Amygdala (tissue), 56 donors: ENCODE measurements at regions not wholly inside any gene's neighbourhood (a gene's known extent, or its start where the extent isn't known, plus 50 kb on each side); places are given as distances from the start of the nearest gene placed in this dataset.

Experiments used
- DNase-seq, 56 donors: peaks; one replicate each; lab custom pipeline; 2025; lab: John Stamatoyannopoulos, UW

GRCh38 chr1:113255038-113255719 lies 135.1 kb upstream of the MAGI3 start:
- no peak for DNase-seq

DNA sequence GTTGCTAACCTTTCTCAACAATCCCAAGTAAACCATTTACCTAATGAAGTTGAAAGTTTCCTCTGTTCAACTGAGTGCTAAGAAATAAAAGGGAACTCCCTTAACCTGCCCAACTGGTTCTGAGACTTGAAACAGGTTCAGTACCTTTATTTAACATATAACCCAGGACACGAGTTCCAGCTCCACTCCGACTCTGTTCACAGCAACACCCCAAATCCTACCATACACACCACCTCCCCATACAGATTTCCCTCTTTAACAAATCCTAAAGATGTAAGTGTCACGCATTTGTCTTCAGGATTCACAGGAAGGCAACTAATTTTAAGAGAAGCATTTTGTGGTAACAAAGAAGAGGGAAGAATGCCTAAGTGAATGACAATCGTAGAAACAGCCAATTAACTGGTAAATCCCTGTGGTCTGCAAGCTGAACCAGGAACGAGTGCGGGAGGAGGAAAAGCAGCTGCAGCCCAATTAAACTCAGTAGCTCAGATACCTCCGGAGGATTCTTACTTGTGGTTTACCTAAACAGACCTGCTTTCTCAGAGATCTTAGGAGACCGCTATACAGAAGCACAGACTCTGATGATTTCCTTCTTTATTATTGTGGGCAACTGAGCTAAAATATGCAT lies 134.5 kb upstream of the MAGI3 start:
- DNase-seq: no peak

- no peak for DNase-seq
These were observed 134.0 kb upstream of the MAGI3 start for GRCh38 chr1:113256348-113256729.

- DNase-seq: no peak
These were observed 130.3 kb upstream of the MAGI3 start for GRCh38 chr1:113259988-113260387.

DNA sequence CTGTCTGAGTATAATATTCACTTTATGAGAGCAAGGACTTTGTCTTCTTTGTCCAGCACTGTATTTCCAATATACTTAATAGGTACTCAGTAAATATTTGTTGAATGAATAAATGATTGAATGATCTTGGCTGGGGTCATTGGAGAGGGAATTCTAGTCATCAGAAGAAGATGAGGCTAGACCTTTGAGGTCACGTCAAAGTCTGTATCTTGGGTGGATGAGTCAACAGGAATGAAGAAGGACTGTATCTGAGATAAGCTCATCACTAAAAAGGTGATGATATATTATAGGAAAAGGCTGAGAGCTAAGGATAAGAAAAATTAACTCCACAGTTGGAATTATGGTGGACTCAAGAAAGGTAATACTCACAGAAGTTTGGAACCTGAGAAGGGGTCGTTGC lies 125.1 kb upstream of the MAGI3 start:
- no peak for DNase-seq

- DNase-seq: no peak
These were observed 123.5 kb upstream of the MAGI3 start for GRCh38 chr1:113266788-113267187.

GRCh38 chr1:113269168-113269963 lies 120.9 kb upstream of the MAGI3 start:
- no peak for DNase-seq

DNA sequence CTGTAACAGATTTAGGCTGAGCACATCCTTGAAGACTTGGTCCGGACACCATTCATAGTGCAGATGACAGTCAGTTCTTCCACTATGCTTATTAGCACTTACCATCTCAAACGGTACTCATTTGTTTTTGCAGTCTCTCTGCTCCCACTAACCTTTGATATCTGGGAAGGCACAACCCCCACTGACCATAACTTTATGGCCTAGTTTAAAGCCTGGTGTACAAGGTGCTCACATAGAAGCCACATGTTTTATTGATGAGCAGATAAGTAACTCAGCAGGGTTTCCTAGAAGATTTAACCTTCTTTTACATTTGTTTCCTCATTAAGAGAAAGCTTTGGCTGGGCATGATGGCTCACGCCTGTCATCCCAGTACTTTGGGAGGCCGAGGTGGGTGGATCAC lies 119.3 kb upstream of the MAGI3 start:
- no peak for DNase-seq

GRCh38 chr1:113275083-113275482 lies 115.2 kb upstream of the MAGI3 start:
- no peak for DNase-seq

DNA sequence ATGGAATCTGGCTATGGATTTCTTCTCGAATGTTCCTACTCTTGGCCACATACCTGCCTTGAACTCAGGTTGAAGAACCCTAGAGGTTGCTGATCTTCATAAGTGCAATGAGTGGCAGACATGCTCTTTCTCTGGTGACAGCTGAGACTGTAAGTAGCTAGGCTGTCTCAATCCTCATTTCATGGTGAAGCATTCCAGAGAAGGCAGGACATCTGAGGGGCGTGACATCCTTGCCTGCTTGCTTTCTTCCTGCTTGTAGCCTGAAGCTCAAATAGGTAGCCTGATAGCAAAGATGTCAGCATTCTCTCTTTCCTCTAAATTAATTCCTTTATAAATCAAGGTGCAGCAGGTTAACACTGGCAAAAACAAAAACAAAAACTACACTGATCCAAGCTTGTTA lies 114.6 kb upstream of the MAGI3 start:
- no peak for DNase-seq

DNA sequence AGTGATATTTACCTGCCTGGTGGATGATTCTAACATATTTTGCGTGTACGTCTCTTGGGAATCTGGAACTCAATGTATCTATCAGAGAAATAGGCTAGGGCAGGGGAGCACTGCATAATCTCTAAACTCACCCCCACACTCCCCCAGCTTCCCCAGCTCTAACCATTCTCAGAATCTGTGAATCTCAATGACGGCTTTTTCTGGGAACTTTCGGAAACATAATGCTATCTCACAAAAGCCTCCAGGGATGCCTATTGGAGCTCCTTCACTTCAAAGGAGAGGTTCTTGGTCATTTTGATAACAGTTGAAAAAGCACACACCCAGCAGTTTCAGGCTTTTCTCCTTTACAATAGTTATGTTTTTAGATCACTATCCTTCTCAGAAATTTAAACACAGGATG lies 113.8 kb upstream of the MAGI3 start:
- no peak for DNase-seq

DNA sequence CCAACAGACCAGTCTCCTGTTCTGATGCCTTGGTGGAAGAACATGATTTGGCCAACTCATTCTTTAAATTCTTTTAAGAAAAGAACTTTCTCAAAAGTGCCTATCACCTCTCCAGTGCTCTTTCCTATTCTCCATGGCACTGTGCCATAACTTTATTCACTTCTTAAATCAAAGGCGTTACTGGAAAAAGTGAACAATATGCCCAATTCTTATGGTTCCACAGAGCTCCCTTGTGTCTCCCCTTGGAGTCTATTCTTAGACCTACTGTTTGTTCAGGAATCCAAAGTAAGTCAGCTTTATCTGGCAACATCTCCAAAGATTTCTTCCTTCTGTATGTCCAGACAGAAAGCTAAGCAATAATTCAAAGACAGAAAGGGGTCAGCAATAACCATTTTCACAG lies 111.9 kb upstream of the MAGI3 start:
- DNase-seq: no peak

DNA sequence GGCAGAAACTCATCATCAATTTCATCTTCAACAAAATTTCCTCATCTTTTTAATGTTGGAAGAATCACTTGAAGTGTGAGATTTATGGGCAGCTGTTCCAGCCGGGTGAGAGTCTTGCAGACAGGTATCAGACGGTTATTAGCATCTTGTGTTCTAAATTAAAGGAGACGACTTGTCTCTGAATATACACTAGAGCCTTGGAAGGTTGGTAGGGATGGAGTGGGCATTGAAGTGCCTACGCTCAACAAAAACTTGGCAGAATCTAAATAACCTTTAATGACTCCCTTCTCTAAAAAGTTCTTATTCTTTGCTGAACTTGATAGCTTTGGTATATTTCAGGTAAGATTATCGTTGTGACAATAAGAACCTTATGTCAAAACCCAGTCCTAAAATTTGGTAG lies 111.5 kb upstream of the MAGI3 start:
- no peak for DNase-seq

- no peak for DNase-seq
These were observed 110.4 kb upstream of the MAGI3 start for GRCh38 chr1:113279776-113280391.

- no peak for DNase-seq
These were observed 109.7 kb upstream of the MAGI3 start for GRCh38 chr1:113280581-113280980.

DNA sequence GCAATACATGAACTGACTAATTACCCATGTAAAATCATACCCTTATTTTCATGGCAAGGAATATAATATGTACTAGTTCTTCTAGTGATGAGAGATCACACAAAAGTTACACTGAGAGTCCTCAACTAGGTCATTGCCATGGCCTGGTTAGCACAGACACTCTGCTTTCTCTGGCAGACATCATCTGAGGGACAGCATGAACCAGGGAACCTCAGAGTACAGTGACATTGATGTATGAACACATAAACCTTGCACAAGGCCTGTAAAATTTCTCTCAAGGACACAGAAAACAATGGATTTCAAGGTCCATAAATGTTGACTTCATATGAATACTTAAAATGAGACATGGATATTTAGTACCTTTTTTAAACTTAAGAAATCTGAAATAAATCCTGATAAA lies 108.8 kb upstream of the MAGI3 start:
- no peak for DNase-seq

GRCh38 chr1:113282008-113282892 lies 108.1 kb upstream of the MAGI3 start:
- DNase-seq: no peak

GRCh38 chr1:113282893-113283285 lies 107.4 kb upstream of the MAGI3 start:
- DNase-seq: no peak

DNA sequence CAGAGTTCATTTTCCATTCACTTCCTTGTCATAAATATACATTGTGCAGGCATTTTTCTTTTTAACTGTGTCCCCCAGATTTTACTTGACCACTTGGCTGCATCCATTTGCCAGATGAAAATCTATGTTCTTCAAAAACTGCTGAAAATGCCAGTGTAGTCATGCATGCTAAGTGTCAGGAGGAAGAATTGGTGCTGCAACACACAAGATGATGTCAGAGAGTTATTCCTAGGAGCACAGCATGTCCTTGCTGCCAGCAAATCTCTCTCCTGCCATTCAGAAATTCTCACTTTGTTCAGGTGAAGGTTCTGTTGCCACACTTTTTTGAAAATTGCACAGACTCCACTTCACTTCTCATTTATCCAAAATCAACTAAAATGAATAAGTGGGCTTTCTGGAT lies 106.4 kb upstream of the MAGI3 start:
- DNase-seq: no peak

DNA sequence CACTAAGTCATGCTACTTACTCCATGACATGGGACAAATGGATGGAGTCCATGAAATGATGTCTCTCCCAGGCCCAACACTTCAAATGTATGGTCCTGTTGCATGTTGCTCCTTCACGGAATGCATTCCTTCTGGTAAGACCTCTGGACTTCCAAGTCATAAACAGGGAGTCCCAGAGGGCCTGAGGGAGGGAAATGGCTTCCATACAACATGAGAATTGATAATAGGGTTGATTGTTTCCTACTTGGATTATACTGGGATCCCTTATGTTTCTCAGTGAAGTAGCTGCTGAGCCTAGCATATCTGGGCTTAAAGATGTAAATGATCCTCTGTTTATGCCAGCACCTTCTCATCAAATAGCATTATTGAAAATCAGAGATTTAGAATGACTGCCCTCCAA lies 104.2 kb upstream of the MAGI3 start:
- DNase-seq: no peak
